ENCODE measurements at regions not wholly inside any gene's neighbourhood (a gene's known extent, or its start where the extent isn't known, plus 50 kb on each side); places are given as distances from the start of the nearest gene placed in this dataset.

- 20 to 100% (median 93%) methylated on average over 1 to 4 of the region's 4 CpGs; no CpG with 5 or more reads in 2 of the 10 experiments for WGBS, 10 experiments
- in situ Hi-C loops (cut with MboI; ENCODE audit: low pct_unique_long_range_greater_than_20kb in 2 of 9, low sequenced_read_pairs in 9 of 9, unreplicated experiment in 9 of 9): loop anchor here in 2 of 9 experiments (25.0 kb wide), 3 partner anchors 134 to 1034 kb away; partner anchors contain the start of genes MMADHC (in 1 of the 2) and RND3 (in 1 of the 2)
- Histone ChIP-seq H3K4me3 (no peak overlapping the region), H3K27ac (no peak overlapping the region), H3K4me1 (replicated peaks in 1 of 2) (peaks cover 0 to 6% of the 10 kb centered on the region in 2 donors)
- peak in 2 of 8 experiments; percentile 63 to 86 for ATAC-seq (replicated peaks in 6 of 8)
Measured at GRCh38 chr2:150621526-150622213, 134.2 kb upstream of the RND3 start.

GRCh38 chr2:150620855-150621254 is 133.4 kb upstream of the RND3 start:
- 83 to 100% (median 96%) methylated on average over 2 to 5 of the region's 6 CpGs; no CpG with 5 or more reads in 3 of the 10 experiments for WGBS, 10 experiments
- H3K27ac ChIP-seq: no peak overlapping the region
- H3K4me3 ChIP-seq: no peak overlapping the region
- in situ Hi-C loops (cut with MboI; ENCODE audit: low pct_unique_long_range_greater_than_20kb in 2 of 9, low sequenced_read_pairs in 9 of 9, unreplicated experiment in 9 of 9): loop anchor here in 2 of 9 experiments (25.0 kb wide), 3 partner anchors 134 to 1034 kb away; partner anchors contain the start of genes MMADHC (in 1 of the 2) and RND3 (in 1 of the 2)
- peak in 2 of 8 experiments; percentile 41 to 51 for ATAC-seq (replicated peaks in 6 of 8)
- H3K4me1 ChIP-seq (replicated peaks in 1 of 2): peaks cover 0 to 6% of the 10 kb centered on the region in 2 donors

GRCh38 chr2:150620416-150620815 is 132.9 kb upstream of the RND3 start:
- in situ Hi-C loops (cut with MboI; ENCODE audit: low pct_unique_long_range_greater_than_20kb in 2 of 9, low sequenced_read_pairs in 9 of 9, unreplicated experiment in 9 of 9): loop anchor here in 2 of 9 experiments (25.0 kb wide), 3 partner anchors 133 to 1033 kb away; partner anchors contain the start of genes MMADHC (in 1 of the 2) and RND3 (in 1 of the 2)
- Histone ChIP-seq H3K4me1 (replicated peaks in 1 of 2) (peaks cover 0 to 6% of the 10 kb centered on the region in 2 donors), H3K27ac (no peak overlapping the region), H3K4me3 (no peak overlapping the region)
- ATAC-seq (replicated peaks in 6 of 8): no peak

GRCh38 chr2:150619607-150620330 is 132.3 kb upstream of the RND3 start:
- in situ Hi-C loops (cut with MboI; ENCODE audit: low pct_unique_long_range_greater_than_20kb in 2 of 9, low sequenced_read_pairs in 9 of 9, unreplicated experiment in 9 of 9): loop anchor here in 2 of 9 experiments (25.0 kb wide), 3 partner anchors 132 to 1032 kb away; partner anchors contain the start of genes MMADHC (in 1 of the 2) and RND3 (in 1 of the 2)
- peak in 4 of 8 experiments; percentile 19 to 86 (median 78) for ATAC-seq (replicated peaks in 6 of 8)
- Histone ChIP-seq H3K4me3 (no peak overlapping the region), H3K27ac (no peak overlapping the region), H3K4me1 (replicated peaks in 1 of 2) (peaks cover 0 to 6% of the 10 kb centered on the region in 2 donors)
- WGBS, 10 experiments: 29 to 97% (median 71%) methylated on average over 2 to 5 of the region's 5 CpGs

- WGBS, 10 experiments: 68 to 97% (median 86%) methylated on average over 3 to 7 of the region's 7 CpGs
- in situ Hi-C loops (cut with MboI; ENCODE audit: low pct_unique_long_range_greater_than_20kb in 2 of 9, low sequenced_read_pairs in 9 of 9, unreplicated experiment in 9 of 9): loop anchor here in 2 of 9 experiments (25.0 kb wide), 3 partner anchors 131 to 1031 kb away; partner anchors contain the start of genes MMADHC (in 1 of the 2) and RND3 (in 1 of the 2)
- peaks cover 0 to 6% of the 10 kb centered on the region in 2 donors for H3K4me1 ChIP-seq (replicated peaks in 1 of 2)
- ATAC-seq (replicated peaks in 6 of 8): peak in 2 of 8 experiments; percentile 60 to 69
- H3K4me3 ChIP-seq: no peak overlapping the region
- H3K27ac ChIP-seq: no peak overlapping the region
Measured at GRCh38 chr2:150618245-150618895, 130.9 kb upstream of the RND3 start.

- 40 to 100% (median 55%) methylated on average over 1 to 5 of the region's 6 CpGs; no CpG with 5 or more reads in 2 of the 10 experiments for WGBS, 10 experiments
- ATAC-seq (replicated peaks in 6 of 8): peak in 5 of 8 experiments; percentile 24 to 59 (median 53)
- H3K27ac ChIP-seq: no peak overlapping the region
- H3K4me1 ChIP-seq (replicated peaks in 1 of 2): peaks cover 6% of the 10 kb centered on the region in 2 donors
- no peak overlapping the region for H3K4me3 ChIP-seq
- in situ Hi-C loops (cut with MboI; ENCODE audit: low pct_unique_long_range_greater_than_20kb in 2 of 9, low sequenced_read_pairs in 9 of 9, unreplicated experiment in 9 of 9): loop anchor here in 2 of 9 experiments (25.0 kb wide), 3 partner anchors 130 to 1030 kb away; partner anchors contain the start of genes MMADHC (in 1 of the 2) and RND3 (in 1 of the 2)
Measured at GRCh38 chr2:150617351-150617978, 130.0 kb upstream of the RND3 start.

- 25 to 98% (median 78%) methylated on average over 1 to 6 of the region's 7 CpGs for WGBS, 10 experiments
- Histone ChIP-seq H3K4me3 (no peak overlapping the region), H3K27ac (no peak overlapping the region), H3K4me1 (replicated peaks in 1 of 2) (peaks cover 6 to 7% of the 10 kb centered on the region in 2 donors)
- ATAC-seq (replicated peaks in 6 of 8): no peak
- in situ Hi-C loops (cut with MboI; ENCODE audit: low pct_unique_long_range_greater_than_20kb in 2 of 9, low sequenced_read_pairs in 9 of 9, unreplicated experiment in 9 of 9): loop anchor here in 2 of 9 experiments (25.0 kb wide), 3 partner anchors 126 to 1026 kb away; partner anchors contain the start of genes MMADHC (in 1 of the 2) and RND3 (in 1 of the 2)
Measured at GRCh38 chr2:150612957-150613710, 125.7 kb upstream of the RND3 start.

- Histone ChIP-seq H3K27ac (no peak overlapping the region), H3K4me1 (replicated peaks in 1 of 2) (peaks cover 0 to 7% of the 10 kb centered on the region in 2 donors), H3K4me3 (no peak overlapping the region)
- 30 to 100% (median 59%) methylated on average over 1 to 6 of the region's 6 CpGs for whole genome bisulfite sequencing, 10 experiments
- in situ Hi-C loops (cut with MboI; ENCODE audit: low pct_unique_long_range_greater_than_20kb in 2 of 9, low sequenced_read_pairs in 9 of 9, unreplicated experiment in 9 of 9): loop anchor here in 2 of 9 experiments (25.0 kb wide), 3 partner anchors 123 to 1023 kb away; partner anchors contain the start of genes MMADHC (in 1 of the 2) and RND3 (in 1 of the 2)
- ATAC-seq (replicated peaks in 6 of 8): peak in 3 of 8 experiments; percentile 19 to 75 (median 38)
Measured at GRCh38 chr2:150610670-150611279, 123.3 kb upstream of the RND3 start.

GRCh38 chr2:150609831-150610582 is 122.5 kb upstream of the RND3 start:
- ATAC-seq (replicated peaks in 6 of 8): peak in 5 of 8 experiments; percentile 27 to 70 (median 61)

GRCh38 chr2:150608341-150608740 is 120.9 kb upstream of the RND3 start:
- peaks cover 0 to 7% of the 10 kb centered on the region in 2 donors for H3K4me1 ChIP-seq (replicated peaks in 1 of 2)
- WGBS, 10 experiments: 80 to 100% (median 100%) methylated on average over 1 of the region's 1 CpG; no CpG with 5 or more reads in 5 of the 10 experiments
- in situ Hi-C loops (cut with MboI; ENCODE audit: low pct_unique_long_range_greater_than_20kb in 2 of 9, low sequenced_read_pairs in 9 of 9, unreplicated experiment in 9 of 9): loop anchor here in 2 of 9 experiments (25.0 kb wide), 3 partner anchors 121 to 1021 kb away; partner anchors contain the start of genes MMADHC (in 1 of the 2) and RND3 (in 1 of the 2)
- no peak overlapping the region for H3K27ac ChIP-seq
- H3K4me3 ChIP-seq: no peak overlapping the region
- ATAC-seq (replicated peaks in 6 of 8): no peak

More at GRCh38 chr2:150609831-150610582, 122.5 kb upstream of the RND3 start:
- Histone ChIP-seq H3K4me1 (replicated peaks in 1 of 2) (peaks cover 0 to 7% of the 10 kb centered on the region in 2 donors), H3K4me3 (no peak overlapping the region), H3K27ac (no peak overlapping the region)
- in situ Hi-C loops (cut with MboI; ENCODE audit: low pct_unique_long_range_greater_than_20kb in 2 of 9, low sequenced_read_pairs in 9 of 9, unreplicated experiment in 9 of 9): loop anchor here in 2 of 9 experiments (25.0 kb wide), 3 partner anchors 123 to 1023 kb away; partner anchors contain the start of genes MMADHC (in 1 of the 2) and RND3 (in 1 of the 2)
- WGBS, 10 experiments: 5 to 85% (median 60%) methylated on average over 3 to 4 of the region's 4 CpGs; no CpG with 5 or more reads in 1 of the 10 experiments

All from motor neuron (in vitro differentiated cells).